ENCODE measurements at regions not wholly inside any gene's neighbourhood (a gene's known extent, or its start where the extent isn't known, plus 50 kb on each side); places are given as distances from the start of the nearest gene placed in this dataset.

DNA sequence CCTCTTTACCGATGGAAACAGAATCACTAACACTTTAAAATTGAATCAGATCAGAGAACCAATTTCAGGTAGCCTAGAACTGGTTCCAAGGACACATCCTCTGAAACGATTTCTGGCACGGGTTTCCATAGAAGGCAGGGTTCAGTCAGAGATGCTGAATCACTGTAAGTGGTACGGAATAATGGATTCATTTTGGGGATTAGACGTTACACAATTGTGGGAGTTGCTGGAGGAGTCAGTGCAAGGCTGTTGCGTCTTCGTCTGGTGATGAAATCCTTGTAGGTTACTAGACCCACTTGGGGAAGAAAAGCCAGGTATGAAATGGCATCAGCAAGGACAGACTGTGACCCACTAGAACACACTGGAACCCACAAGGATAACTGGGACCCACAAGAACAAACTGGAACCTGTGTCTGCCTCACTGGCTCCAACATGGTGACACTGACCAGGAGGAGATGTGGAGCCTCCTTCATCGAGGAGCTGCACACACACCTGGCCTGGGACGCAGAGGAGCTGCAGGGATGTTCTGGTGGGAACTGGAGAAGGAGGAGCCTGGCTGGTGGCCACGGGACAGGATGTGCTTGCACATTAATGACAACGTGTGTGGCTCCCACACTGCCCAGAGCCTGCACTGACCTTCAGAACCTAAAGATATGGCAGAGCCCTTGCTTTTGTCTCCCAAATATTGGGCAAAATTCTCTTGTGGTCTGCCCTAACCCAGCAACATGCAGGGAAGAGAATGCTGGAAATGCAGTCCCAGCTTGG lies 105.1 kb downstream of the TRAPPC11 start:
- no peak for DNase-seq (ENCODE audit: low read depth in 1 of 2, low spot score in 1 of 2)

DNA sequence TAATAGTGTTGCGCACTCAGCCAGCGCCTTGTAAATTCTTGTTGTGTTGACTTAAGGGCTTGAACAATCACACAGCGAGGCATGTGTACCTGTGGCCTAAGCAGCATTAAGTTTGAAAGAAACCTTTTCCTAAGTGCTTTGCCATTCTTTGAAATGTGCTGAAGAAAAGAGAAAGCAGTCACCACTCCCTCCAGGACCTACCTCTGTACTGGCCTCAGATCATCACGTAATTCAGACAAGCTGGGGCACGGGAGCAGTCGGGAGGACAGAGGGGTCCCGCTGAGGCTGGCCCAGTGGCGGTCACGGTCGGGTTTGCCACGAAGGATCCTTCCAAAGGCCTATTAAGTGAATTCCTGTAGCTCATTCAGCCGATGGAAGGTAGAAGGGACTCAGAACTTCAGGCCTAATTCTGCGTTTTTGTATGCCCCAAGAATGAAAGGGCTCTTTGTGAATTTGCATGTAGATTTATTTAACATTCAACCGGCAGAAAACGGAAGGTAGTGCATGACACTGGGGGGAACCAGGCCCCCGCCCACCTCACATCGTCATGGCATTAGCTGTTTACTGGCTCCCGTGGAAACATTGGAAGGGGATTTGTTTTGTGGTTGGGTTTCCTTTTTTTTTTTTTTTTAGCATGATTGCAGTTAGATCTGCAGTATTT lies 106.3 kb downstream of the TRAPPC11 start:
- DNase-seq (ENCODE audit: low read depth in 1 of 2, low spot score in 1 of 2): no peak

DNA sequence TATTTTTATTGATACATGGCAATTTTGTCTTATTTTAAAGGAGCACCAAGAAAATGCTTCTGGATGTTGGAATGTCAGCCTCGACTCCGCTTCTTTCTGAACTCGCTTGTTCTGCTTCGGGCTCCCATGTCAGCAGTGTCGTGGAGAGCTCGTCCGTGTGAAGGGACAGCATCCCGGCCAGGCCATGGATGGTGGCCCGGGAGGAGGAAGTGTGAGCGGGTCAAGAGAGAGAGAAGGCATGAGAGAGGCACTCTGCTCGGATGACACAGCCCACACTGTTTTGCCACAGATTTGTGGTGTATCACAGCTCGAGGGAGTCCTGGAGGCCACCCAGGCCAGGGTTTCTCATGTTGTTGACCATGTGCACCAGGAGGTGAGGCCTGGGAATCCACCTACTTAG lies 107.0 kb downstream of the TRAPPC11 start:
- DNase-seq (ENCODE audit: low read depth in 1 of 2, low spot score in 1 of 2): no peak

DNA sequence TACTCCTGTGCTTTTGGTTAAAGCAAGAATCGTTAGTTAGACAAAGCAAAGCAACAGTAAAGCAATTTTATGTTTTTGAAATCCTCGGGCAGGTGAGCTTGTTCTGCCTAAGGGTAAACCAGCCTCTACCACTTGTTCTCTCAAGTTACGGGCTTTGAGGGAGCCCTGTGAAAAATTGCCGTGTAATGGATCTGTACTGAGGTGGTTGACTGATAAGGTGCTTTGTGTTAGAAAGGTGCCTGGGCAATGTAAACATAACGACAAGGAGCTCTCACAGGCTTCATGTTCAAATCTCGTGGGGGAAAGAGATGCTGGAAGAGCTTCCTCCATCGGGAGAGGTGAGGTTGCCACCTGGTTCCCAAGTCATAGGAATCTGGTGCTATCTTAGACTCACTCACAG lies 111.8 kb downstream of the TRAPPC11 start:
- no peak for DNase-seq (ENCODE audit: low read depth in 1 of 2, low spot score in 1 of 2)

DNA sequence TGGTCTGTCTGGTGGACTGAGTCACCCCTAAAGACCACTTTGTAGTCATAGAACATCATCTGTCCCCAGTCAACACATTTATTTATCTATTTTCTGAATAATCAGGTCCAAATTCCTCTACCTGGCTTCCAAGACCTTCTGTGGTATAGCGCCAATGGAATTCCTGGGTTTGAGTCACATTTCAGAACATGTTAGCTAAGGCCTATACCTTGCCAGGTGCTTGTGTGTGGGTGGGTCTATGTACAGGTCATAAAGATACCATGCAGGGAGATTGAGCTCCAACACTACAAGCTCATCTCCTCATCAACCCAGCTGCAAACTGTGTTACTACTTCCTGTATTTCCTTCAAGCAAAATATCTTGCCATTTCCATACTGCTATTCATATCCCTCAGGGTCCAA lies 113.3 kb downstream of the TRAPPC11 start:
- no peak for DNase-seq (ENCODE audit: low read depth in 1 of 2, low spot score in 1 of 2)

DNA sequence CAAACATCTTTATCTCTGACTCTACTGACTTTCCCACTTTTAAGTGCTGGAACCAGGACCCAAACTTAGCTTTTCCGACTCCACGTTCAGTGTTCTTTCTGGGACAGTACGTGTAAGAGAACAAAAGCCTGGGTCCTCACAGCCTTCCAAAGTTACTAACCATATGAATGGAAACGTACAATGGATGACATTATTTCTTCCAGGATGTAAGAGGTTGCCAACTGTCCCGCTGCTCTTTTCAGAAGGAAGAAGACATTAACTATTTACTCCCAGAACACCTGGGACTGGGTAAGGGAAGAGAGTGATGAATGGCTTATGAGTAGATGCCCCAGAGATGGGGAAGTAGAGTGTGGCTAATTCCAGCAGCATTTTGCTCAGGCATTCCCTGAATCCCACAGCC lies 114.7 kb downstream of the TRAPPC11 start:
- DNase-seq (ENCODE audit: low read depth in 1 of 2, low spot score in 1 of 2): no peak

DNA sequence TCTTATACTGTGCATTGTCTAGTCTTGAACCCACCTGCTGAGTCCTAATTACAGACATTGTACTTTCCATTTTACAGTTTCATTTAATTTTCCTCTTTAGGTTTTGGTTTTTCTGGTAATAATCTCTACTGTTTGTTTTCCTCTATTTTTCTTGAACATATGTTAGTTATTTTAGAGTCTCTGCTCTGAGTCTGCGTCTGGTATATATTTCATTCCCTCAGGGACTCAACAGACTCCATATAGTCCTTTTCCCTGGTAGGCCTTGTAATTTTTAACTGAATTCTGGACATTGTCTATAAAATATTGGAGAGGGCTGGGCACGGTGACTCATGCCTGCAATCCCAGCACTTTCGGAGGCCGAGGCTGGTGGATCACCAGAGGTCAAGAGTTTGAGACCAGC lies 121.8 kb upstream of the STOX2 start:
- no peak for DNase-seq (ENCODE audit: low read depth in 1 of 2, low spot score in 1 of 2)

DNA sequence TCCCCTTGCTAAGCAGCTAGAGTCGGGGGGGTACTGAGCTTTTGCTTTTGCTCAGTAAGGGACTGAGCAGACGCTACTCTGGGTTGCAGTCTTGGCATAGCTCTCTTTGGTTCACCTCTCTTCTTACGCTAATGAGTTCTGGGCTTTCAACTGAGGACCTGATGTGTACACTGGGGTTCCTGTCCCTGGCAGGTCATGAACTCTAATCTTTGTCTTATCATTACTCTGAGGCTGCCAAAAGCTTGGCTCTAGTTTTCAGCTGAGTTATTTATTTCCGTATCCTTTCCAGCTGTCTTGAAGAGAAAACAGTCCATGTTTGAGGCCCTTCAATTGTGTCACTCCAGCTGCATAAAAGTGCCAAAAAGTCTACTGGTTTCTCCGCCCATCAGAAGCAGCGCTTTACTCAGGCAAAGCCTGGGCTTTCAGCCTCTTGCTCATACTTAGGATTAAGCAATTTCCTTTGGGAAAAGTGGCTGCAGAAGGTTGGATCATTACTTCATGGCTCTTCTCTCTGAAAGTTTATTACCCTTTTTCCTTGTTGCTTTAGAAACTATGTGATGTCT lies 121.0 kb upstream of the STOX2 start:
- no peak for DNase-seq (ENCODE audit: low read depth in 1 of 2, low spot score in 1 of 2)

DNA sequence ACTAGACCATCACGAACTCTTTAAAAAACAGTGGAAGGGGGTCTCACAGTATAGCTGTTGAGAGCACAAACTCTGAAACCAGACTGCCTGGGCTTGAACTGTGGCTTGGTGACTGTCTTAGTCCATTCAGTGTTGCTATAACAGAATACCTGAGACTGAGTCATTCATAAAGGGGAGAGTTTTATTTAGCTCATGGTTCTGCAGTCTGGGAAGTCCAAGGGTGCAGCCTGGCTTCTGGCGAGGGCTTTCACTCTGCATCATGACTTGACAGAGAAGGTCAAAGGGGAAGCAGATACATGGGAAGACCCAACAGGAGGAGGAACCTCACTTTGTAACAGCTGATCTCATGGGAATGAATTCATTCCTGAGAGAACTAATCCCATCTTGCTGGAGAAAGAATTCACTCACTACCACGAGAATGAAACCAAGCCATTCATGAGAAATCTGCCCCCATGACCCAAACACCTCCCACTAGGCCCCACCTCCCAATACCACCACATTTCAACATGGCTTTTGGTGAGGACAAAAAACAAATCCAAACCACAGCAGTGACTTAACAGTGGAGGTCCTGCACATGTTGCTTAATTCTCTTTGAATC lies 116.7 kb upstream of the STOX2 start:
- DNase-seq (ENCODE audit: low read depth in 1 of 2, low spot score in 1 of 2): no peak

DNA sequence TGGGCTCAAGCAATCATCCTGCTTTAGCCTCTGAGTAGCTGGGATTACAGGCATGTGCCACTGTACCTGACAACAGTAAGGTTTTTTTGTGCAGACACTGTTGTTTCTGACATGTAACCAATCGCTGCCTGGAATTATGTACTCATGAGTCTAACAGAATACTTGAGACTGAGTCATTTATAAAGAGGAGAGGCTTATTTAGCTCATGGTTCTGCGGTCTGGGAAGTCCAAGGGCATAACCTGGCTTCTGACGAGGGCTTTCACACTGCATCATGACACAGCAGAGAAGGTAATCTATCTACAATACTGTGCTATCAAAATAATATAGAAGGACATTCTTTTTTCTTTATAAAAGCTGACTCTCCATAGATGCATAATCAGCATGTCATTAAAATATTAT lies 115.5 kb upstream of the STOX2 start:
- no peak for DNase-seq (ENCODE audit: low read depth in 1 of 2, low spot score in 1 of 2)

DNA sequence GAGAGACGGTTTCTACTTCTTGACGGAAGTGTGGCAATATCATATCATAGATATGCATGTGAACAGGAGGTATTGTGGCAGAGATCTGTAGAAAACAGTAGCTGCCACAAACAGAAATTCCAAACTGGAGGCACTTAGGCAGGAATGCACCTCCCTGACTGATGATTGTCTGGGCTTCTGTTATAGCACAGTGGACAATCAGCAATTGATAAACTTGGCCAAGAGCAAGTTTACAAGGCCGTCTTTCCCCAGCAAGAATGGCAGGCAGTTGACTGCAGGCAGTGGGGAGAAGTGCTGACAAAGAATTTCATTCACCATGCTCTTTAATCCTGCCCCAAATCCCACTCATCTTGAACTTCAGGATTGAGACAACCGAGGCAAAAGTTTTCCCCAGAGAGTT lies 114.4 kb upstream of the STOX2 start:
- no peak for DNase-seq (ENCODE audit: low read depth in 1 of 2, low spot score in 1 of 2)

DNA sequence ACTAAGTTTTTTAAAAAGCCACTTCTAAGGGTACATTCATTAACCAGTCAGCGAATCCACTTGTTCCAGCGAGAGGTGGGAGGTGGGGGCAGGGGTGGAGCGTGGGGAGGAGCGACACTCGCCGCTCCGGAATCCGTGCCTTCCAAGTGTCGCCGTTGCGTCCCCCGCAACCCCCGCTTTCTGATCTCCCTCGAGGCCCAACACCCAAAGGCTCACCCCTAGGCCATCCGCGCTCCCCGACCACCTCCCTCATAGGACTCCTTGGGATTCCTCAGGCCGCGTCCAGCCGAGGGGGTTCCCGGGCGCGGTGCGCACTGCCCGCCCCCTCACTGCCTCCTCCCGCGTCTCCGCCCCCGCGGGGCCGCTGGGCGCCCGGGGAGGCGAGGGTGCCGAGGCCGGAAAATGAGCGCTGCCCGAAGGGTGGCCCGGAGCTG lies 108.1 kb upstream of the STOX2 start:
- DNase-seq (ENCODE audit: low read depth in 1 of 2, low spot score in 1 of 2): no peak

DNA sequence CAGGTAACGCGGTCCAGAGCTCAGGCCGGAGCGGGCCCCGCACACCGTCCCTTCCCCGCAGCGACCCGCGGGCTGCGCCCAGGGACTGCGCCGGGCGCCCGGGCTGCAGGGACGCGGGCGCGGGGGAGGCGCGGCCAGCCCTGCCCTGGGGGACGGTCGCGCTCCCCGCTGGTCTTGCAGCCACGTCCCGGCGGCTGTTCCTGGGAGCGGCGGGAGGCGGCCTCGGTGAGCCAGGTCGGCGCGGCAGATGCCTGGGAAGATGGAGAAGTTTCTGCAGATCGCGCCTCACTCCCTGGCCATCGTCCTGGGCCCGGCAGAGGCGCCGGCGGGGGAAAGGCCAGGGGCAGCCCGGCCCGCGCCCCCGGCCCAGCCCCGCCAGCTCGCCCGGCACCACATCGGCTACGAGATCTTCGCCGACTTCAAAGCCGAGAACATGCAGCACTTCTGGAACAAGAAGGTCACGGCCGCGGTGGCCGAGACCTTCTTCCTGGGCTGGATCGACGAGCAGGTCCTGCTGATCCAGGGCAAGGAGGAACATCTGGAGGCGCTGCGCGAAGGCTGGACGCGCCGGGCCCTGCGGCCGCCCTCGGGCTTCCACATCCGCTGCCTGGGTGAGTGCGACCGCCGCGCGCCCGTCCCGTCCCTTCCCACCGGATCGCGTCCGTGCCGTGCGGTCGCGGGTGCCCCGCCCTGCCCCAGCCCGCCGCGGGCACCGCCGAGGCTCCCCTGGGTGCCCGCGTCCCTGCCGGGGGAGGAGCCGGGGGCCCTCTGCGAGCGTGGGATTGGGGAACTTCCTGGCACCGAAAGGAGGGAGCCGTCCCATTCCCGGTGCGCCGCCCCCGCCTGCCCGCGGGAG lies 107.4 kb upstream of the STOX2 start:
- no peak for DNase-seq (ENCODE audit: low read depth in 1 of 2, low spot score in 1 of 2)

DNA sequence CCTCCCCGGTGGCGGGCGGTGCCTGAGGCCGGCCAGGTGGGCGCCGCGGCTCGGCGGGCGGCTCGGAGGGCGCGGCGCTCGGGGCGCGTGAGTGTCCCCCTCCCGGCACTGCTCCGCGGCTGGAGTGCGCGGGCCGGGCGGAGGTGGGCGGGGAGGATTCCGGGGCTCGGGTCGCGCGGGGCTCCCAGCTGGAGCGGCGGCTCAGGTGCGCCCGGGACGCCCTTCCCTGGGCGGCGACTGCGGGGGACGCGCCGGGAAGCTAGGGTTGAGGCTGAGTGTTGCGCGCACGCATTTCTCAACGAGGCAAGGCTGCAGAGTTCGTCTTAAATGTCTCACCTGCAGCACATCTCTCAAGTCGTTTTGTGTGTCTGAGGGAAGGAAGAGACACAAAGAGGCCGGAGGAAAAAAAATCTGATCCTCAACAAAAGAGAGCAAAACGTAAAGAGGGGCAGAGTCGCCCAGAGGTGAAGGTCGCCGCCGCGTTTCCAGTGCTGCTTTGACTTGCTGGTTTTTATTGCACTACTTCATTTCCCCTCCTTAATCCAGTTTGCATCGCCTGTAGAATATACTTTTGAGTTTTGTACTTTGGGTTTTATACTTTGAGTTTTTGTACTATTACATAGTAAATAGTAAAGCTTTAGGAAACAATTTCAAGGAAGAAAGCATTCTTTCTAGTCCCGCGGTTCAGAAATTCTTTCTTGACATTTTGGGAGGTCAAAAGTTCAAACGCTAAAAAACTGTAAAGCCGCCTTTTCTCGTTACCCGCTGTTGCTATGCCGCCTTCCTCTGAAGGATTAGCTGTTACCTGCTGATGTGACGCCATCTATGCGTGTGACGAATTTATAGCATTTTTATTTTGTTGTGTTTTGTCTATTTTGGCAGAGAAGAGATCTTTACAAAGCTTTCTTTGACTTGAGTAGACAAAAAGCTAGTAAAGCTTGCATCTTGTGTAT lies 106.5 kb upstream of the STOX2 start:
- DNase-seq (ENCODE audit: low read depth in 1 of 2, low spot score in 1 of 2): no peak

DNA sequence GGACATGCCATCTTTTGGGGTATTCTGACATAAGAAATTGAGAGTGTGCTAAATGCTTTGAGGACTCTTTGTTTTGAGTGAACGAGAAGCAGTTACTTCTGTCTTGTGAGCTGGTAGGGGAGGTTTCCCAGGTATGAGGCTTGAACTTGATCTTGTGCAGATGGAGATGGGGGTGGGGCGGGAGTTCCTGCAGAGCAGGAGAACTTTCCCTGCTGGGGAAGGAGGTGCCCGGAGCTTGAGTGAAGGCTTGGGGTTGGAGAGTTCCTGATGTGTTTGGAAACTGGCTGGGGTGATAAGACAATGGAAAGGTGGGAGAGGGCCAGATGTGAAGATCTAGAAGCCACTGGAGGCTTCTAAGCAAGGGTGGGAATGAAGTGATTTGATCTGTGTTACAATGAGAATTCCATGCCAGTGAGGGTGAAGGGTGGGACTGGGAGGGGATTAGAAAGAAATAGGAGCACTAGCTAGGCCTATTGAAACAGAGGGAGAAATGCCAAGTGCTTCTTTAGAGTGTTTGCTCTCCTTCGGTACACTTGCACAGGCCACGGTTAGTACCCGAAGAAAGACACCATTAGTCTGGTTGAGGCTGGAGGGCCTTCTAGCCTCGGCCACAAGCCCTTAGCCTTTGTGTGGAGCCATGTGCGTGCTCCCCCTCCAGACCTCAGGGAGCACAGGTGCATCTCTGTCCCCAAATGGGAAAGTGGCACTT lies 103.5 kb upstream of the STOX2 start:
- no peak for DNase-seq (ENCODE audit: low read depth in 1 of 2, low spot score in 1 of 2)

DNA sequence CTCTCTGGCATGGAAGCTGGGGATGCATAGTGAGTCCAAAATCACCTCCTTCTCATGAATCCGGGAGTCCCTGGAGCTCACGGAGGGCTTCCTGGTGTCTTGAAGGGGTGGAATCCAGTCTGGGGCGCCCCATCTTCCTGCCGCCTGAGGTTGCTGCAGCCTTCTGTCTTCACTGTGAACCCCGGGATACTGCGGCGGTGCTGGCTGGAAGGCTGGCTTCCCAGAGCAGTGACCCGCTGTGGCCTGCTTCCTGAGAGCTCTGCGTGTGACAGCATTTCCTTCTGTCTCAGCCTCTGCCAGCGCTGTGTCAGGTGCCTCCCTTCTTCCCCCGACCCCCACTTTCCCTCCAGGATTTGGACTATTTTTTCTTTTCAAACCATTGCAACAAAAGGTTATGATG lies 98.8 kb upstream of the STOX2 start:
- DNase-seq (ENCODE audit: low read depth in 1 of 2, low spot score in 1 of 2): no peak

DNA sequence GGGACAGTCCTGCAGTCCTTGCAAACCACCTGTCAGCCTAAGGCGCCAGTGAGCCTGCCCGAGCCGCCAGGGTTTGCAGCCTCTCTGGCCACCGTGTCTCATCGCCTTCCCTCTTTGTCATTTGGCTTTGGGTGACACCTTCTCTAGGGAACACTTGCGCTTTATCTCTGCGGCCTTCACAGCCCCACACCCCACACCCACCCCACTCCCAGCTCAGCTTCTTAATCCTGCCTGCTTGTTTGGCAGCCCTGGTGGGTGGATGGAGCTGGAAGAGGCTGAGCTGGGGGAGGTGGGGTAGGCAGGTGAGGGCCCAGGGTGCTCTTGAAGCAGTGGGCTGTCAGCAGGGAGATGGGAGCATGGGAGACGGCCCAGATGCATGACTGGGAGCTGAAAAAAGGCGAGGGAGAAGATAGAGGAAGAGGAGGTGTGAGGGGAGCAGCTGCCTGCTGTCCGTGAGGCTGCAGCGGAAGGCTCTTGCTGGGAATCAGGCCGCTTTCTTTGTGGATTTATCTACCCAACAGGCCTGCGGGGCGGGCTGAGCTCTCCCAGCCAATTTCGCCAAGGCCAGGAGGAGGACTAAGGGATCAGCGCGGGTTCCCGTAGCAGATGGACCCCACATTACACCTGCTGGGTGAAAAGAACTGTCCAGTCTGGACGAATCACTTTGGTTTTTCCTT lies 97.5 kb upstream of the STOX2 start:
- no peak for DNase-seq (ENCODE audit: low read depth in 1 of 2, low spot score in 1 of 2)

DNA sequence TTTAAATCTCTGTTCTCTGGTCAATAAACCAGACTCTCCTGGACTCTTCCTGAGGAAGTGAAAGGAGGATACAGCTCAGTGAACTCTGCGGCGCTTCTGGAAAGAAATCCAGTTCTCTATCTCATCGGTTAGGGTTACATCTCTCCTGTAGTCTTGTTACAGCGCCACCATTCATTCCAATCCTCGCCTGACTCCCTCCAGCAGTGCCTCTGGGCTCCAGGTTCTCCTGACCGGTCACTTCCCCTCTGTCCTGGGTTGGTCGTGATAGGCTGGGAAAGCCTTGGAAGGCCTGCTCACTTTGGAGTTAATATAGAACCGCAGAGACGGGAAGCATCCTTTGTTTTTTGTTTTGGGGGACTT lies 97.0 kb upstream of the STOX2 start:
- no peak for DNase-seq (ENCODE audit: low read depth in 1 of 2, low spot score in 1 of 2)

DNA sequence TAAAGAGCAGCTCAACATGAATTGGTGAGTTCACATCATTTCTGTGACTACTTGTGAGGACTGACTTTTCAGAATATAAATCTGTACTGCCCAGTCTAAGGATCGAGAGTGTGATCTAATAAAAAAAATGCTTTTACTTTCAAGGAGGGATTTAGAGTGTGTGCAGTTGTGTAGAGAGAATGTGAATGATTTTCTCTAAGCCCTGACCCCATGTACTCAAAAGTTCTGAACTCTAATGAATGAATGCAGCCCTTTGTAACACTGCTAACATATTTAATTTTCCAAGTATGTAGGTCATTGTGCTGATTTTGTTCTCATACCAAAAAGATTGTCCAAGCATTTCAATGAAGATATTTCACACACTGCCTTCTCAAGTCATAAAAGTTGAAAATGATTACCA lies 92.5 kb upstream of the STOX2 start:
- DNase-seq (ENCODE audit: low read depth in 1 of 2, low spot score in 1 of 2): no peak

All from stimulated activated CD4-positive, alpha-beta T cell treated with anti-CD3 and anti-CD28 coated beads, Interleukin-15, amount 100 ng/mL, for 1 hour (primary cell).